H9 (cell line): ENCODE measurements at regions not wholly inside any gene's neighbourhood (a gene's known extent, or its start where the extent isn't known, plus 50 kb on each side); places are given as distances from the start of the nearest gene placed in this dataset.

Source experiments
- DNase-seq: peaks from one replicate; pipeline ENCODE4 v3.0.0-alpha.2; 2017
- H2AFZ ChIP-seq: one replicate; pipeline ENCODE4 v1.6.1; 2013; ENCODE audit warnings: mild to moderate bottlenecking, low read length, control low read depth, moderate library complexity
- H2AK5ac ChIP-seq: 2 replicates; pipeline ENCODE4 v1.6.1; 2013; ENCODE audit warnings: low read length, control low read depth, mixed read lengths; ENCODE audit not compliant: insufficient read length
- H2BK120ac ChIP-seq: one replicate; pipeline ENCODE4 v1.6.1; 2013; ENCODE audit warnings: low read depth, mild to moderate bottlenecking, low read length, control low read depth, inconsistent platforms; ENCODE audit not compliant: poor library complexity, severe bottlenecking
- H2BK12ac ChIP-seq: 2 replicates; pipeline ENCODE4 v1.6.1; 2013; ENCODE audit warnings: low read length, control low read depth, mixed read lengths, low read depth; ENCODE audit not compliant: insufficient read length
- H2BK15ac ChIP-seq: 2 replicates; pipeline ENCODE4 v1.6.1; 2013; ENCODE audit warnings: low read depth, low read length, control low read depth
- H2BK20ac ChIP-seq: one replicate; pipeline ENCODE4 v1.6.1; 2013; ENCODE audit warnings: low read depth, mild to moderate bottlenecking, low read length, control low read depth, inconsistent platforms; ENCODE audit not compliant: poor library complexity, severe bottlenecking
- H2BK5ac ChIP-seq: 2 replicates; pipeline ENCODE4 v1.6.1; 2013; ENCODE audit warnings: low read length, control low read depth, mixed read lengths; ENCODE audit not compliant: insufficient read length
- H3K14ac ChIP-seq: 2 replicates; pipeline ENCODE4 v1.6.1; 2013; ENCODE audit warnings: low read length, control low read depth; ENCODE audit not compliant: insufficient read depth
- H3K18ac ChIP-seq: 2 replicates; pipeline ENCODE4 v1.6.1; 2013; ENCODE audit warnings: low read depth, mild to moderate bottlenecking, mixed read lengths, low read length, control low read depth; ENCODE audit not compliant: insufficient read length
- H3K23ac ChIP-seq: 2 replicates; pipeline ENCODE4 v1.6.1; 2013; ENCODE audit warnings: low read length, control low read depth, mixed read lengths, low read depth; ENCODE audit not compliant: insufficient read length
- H3K23me2 ChIP-seq: 2 replicates; pipeline ENCODE4 v1.6.1; 2013; ENCODE audit warnings: low read depth, mild to moderate bottlenecking, mixed read lengths, low read length, control low read depth; ENCODE audit not compliant: insufficient read length, poor library complexity, severe bottlenecking
- H3K27ac ChIP-seq: 2 replicates; pipeline ENCODE4 v1.5.1; 2013; ENCODE audit warnings: low read length, control low read depth, mixed read lengths, low read depth; ENCODE audit not compliant: insufficient read length
- H3K27me3 ChIP-seq: 2 replicates; pipeline ENCODE4 v1.6.1; 2013; ENCODE audit warnings: low read length, control low read depth, inconsistent platforms; ENCODE audit not compliant: insufficient read depth
- H3K4ac ChIP-seq: 2 replicates; pipeline ENCODE4 v1.6.1; 2013; ENCODE audit warnings: low read depth, mild to moderate bottlenecking, control low read depth, inconsistent platforms, low read length, moderate library complexity
- H3K4me1 ChIP-seq: 2 replicates; pipeline ENCODE4 v1.6.1; 2013; ENCODE audit warnings: low read length, control low read depth, inconsistent platforms; ENCODE audit not compliant: insufficient read depth
- H3K4me2 ChIP-seq: 2 replicates; pipeline ENCODE4 v1.6.1; 2013; ENCODE audit warnings: low read length, control low read depth, mixed read lengths; ENCODE audit not compliant: insufficient read length, insufficient read depth
- H3K56ac ChIP-seq: 2 replicates; pipeline ENCODE4 v1.6.1; 2013; ENCODE audit warnings: low read depth, mild to moderate bottlenecking, mixed read lengths, low read length, control low read depth; ENCODE audit not compliant: insufficient read length
- H3K79me1 ChIP-seq: 2 replicates; pipeline ENCODE4 v1.6.1; 2013; ENCODE audit warnings: low read depth, mild to moderate bottlenecking, moderate library complexity, low read length, control low read depth, inconsistent platforms; ENCODE audit not compliant: insufficient read depth, poor library complexity, severe bottlenecking
- H3K79me2 ChIP-seq: 2 replicates; pipeline ENCODE4 v1.6.1; 2013; ENCODE audit warnings: low read length, control low read depth, inconsistent platforms; ENCODE audit not compliant: insufficient read depth
- H3K9ac ChIP-seq: 2 replicates; pipeline ENCODE4 v1.6.1; 2013; ENCODE audit warnings: low read length, control low read depth, mixed read lengths; ENCODE audit not compliant: insufficient read length; ENCODE audit errors: extremely low read depth
- H3K9me3 ChIP-seq: one replicate; pipeline ENCODE4 v1.6.1; 2013; ENCODE audit warnings: low read depth, low read length, inconsistent platforms; ENCODE audit not compliant: control insufficient read depth
- H3T11ph ChIP-seq: one replicate; pipeline ENCODE4 v1.6.1; 2013; ENCODE audit warnings: mild to moderate bottlenecking, low read length, control low read depth, inconsistent platforms
- H4K20me1 ChIP-seq: one replicate; pipeline ENCODE4 v1.6.1; 2013; ENCODE audit not compliant: control insufficient read depth, insufficient read length, insufficient read depth
- H4K5ac ChIP-seq: 2 replicates; pipeline ENCODE4 v1.6.1; 2013; ENCODE audit warnings: low read depth, mild to moderate bottlenecking, mixed read lengths, low read length, control low read depth; ENCODE audit not compliant: insufficient read length
- H4K8ac ChIP-seq: replicated peaks from 2 replicates; pipeline ENCODE4 v1.6.1; 2013; ENCODE audit warnings: low read length, control low read depth, mixed read lengths, low read depth; ENCODE audit not compliant: insufficient read length
- H4K91ac ChIP-seq: 2 replicates; pipeline ENCODE4 v1.6.1; 2013; ENCODE audit warnings: low read depth, mild to moderate bottlenecking, moderate library complexity, mixed read lengths, low read length, control low read depth; ENCODE audit not compliant: insufficient read length
- H3K27ac Mint-ChIP-seq, 3 experiments: 2 replicates in 2 of 3; 3 replicates in 1 of 3; pipeline ENCODE4 v1.8.0; 2020 to 2021; ENCODE audit warnings: mixed read lengths in 3 of 3, mild to moderate bottlenecking in 1 of 3, moderate library complexity in 1 of 3
- H3K27me3 Mint-ChIP-seq: 2 replicates; pipeline ENCODE4 v1.8.0; 2021; ENCODE audit warnings: low read depth, mild to moderate bottlenecking, moderate library complexity, mixed read lengths
- H3K36me3 Mint-ChIP-seq, 3 experiments: 2 replicates in 2 of 3; 3 replicates in 1 of 3; pipeline ENCODE4 v1.8.0; 2020 to 2021; ENCODE audit warnings: low read depth in 3 of 3, mixed read lengths in 3 of 3; ENCODE audit not compliant: insufficient read depth in 1 of 3
- H3K4me1 Mint-ChIP-seq, 2 experiments: 2 replicates each; pipeline ENCODE4 v1.8.0; 2020; ENCODE audit warnings: mixed read lengths in 2 of 2
- H3K4me3 Mint-ChIP-seq, 2 experiments: 2 replicates in 1 of 2; 3 replicates in 1 of 2; pipeline ENCODE4 v1.8.0; 2020 to 2021; ENCODE audit warnings: mild to moderate bottlenecking in 2 of 2, mixed read lengths in 2 of 2, moderate library complexity in 1 of 2
- H3K9me3 Mint-ChIP-seq, 2 experiments: 2 replicates in 1 of 2; 3 replicates in 1 of 2; pipeline ENCODE4 v1.8.0; 2020; ENCODE audit warnings: mild to moderate bottlenecking in 2 of 2, mixed read lengths in 2 of 2, moderate library complexity in 1 of 2
- CTCF ChIP-seq: fragments of 200-600 bp; sonication (generic); conservative IDR thresholded peaks from 3 replicates; pipeline ENCODE4 v1.8.0; 2021; ENCODE audit warnings: antibody characterized with exemption, mild to moderate bottlenecking
- WGBS: extraction: QIAGEN DNeasy Blood & Tissue Kit; methylation state at CpG from one replicate; pipeline ENCODE4 v1.1.7; 2013; ENCODE audit warnings: missing lambda C conversion rate, low lambda C conversion rate, mixed read lengths; ENCODE audit not compliant: insufficient read length; ENCODE audit errors: extremely low coverage; 5-methylcytosine and 5-hydroxymethylcytosine counted together

GRCh38 chr7:148515237-148515636, 75.3 kb upstream of the C7orf33 start:
- no peaks in the 10 kb centered on the region for H4K20me1 ChIP-seq
- H3K9me3 ChIP-seq: no peaks in the 10 kb centered on the region
- H3K14ac ChIP-seq: no peak overlapping the region
- H3K79me1 ChIP-seq: no peaks in the 10 kb centered on the region
- H2BK15ac ChIP-seq: no peak overlapping the region
- peaks cover 6 to 15% of the 10 kb centered on the region in 2 experiments; a peak in 3 of 4 replicates for H3K4me1 Mint-ChIP-seq
- H2BK12ac ChIP-seq: no peak overlapping the region
- H2BK5ac ChIP-seq: no peak overlapping the region
- H3K9me3 Mint-ChIP-seq: peaks cover 6 to 9% of the 10 kb centered on the region in 2 experiments; a peak in 2 of 5 replicates
- no CpG with 5 or more reads among the region's 3 CpGs for WGBS
- H4K8ac ChIP-seq: no peak overlapping the region
- H3K4me2 ChIP-seq: no peak overlapping the region
- H2AFZ ChIP-seq: no peak overlapping the region
- TF ChIP-seq CTCF: no peak
- no peak overlapping the region for H3T11ph ChIP-seq
- no peak overlapping the region for H3K27ac Mint-ChIP-seq
- no peak overlapping the region for H3K4ac ChIP-seq
- DNase-seq: no peak
- H3K18ac ChIP-seq: no peak overlapping the region
- no peaks in the 10 kb centered on the region for H3K4me1 ChIP-seq
- H3K23ac ChIP-seq: no peak overlapping the region
- no peaks in the 10 kb centered on the region for H3K23me2 ChIP-seq
- no peak overlapping the region for H3K9ac ChIP-seq
- no peak overlapping the region for H2BK20ac ChIP-seq
- no peak overlapping the region for H4K91ac ChIP-seq
- no peak overlapping the region for H4K5ac ChIP-seq
- no peaks in the 10 kb centered on the region; the same call in 1 of the 2 replicates for H3K27me3 Mint-ChIP-seq
- no peak overlapping the region for H2BK120ac ChIP-seq
- H3K56ac ChIP-seq: no peak overlapping the region
- no peak overlapping the region for H3K27ac ChIP-seq
- H3K36me3 Mint-ChIP-seq: peaks cover 0 to 7% (median 0%) of the 10 kb centered on the region in 3 experiments; a peak in 1 of 7 replicates
- H3K27me3 ChIP-seq: no peaks in the 10 kb centered on the region
- H3K79me2 ChIP-seq: no peaks in the 10 kb centered on the region
- no peak overlapping the region for H2AK5ac ChIP-seq
- H3K4me3 Mint-ChIP-seq: no peak overlapping the region
